Testis (tissue), 2 donors: ENCODE measurements at regions not wholly inside any gene's neighbourhood (a gene's known extent, or its start where the extent isn't known, plus 50 kb on each side); places are given as distances from the start of the nearest gene placed in this dataset.

Source experiments
- POLR2A ChIP-seq: fragments of 450-650 bp; IDR thresholded peaks from one replicate; pipeline ENCODE4 v1.6.1; 2017; ENCODE audit warnings: antibody characterized with exemption, mild to moderate bottlenecking, moderate library complexity
- TF ChIP-seq, protein P1 (sequence below), 3 experiments: fragments of 450-650 bp in 2 of 3; fragments of 200-600 bp in 1 of 3; sonication (generic) in 1 of 3; IDR thresholded peaks; one replicate each; pipeline ENCODE4 v1.5.1; 2016 to 2019; ENCODE audit warnings: antibody characterized with exemption in 3 of 3, mild to moderate bottlenecking in 2 of 3, moderate library complexity in 1 of 3

DNA sequence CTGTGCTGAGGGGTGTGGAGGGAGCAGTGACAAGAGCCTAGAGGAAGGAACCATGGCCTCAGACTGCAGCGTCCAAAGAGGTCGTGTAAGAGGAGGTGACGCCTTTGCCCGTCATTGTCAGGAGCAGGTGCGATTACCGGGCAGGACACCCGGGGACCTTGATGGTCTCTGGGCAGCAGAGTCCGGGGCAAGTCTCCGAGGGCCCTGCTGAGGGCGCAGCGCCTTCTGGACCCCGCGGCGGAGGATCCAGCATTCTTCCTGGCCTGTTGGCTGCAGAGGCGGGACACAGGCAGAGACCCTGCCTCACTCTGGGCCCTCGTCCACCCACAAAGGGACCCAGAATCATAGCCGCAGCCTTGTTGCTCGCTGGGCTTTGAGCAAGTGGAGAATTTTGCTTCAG is 1168.8 kb downstream of the BRD1 start:
- TF ChIP-seq, protein P1, sequence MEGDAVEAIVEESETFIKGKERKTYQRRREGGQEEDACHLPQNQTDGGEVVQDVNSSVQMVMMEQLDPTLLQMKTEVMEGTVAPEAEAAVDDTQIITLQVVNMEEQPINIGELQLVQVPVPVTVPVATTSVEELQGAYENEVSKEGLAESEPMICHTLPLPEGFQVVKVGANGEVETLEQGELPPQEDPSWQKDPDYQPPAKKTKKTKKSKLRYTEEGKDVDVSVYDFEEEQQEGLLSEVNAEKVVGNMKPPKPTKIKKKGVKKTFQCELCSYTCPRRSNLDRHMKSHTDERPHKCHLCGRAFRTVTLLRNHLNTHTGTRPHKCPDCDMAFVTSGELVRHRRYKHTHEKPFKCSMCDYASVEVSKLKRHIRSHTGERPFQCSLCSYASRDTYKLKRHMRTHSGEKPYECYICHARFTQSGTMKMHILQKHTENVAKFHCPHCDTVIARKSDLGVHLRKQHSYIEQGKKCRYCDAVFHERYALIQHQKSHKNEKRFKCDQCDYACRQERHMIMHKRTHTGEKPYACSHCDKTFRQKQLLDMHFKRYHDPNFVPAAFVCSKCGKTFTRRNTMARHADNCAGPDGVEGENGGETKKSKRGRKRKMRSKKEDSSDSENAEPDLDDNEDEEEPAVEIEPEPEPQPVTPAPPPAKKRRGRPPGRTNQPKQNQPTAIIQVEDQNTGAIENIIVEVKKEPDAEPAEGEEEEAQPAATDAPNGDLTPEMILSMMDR (IDR thresholded peaks at IDR 0.05), result no peak
- no peak for TF ChIP-seq POLR2A
